ENCODE measurements at regions not wholly inside any gene's neighbourhood (a gene's known extent, or its start where the extent isn't known, plus 50 kb on each side); places are given as distances from the start of the nearest gene placed in this dataset.

GRCh38 chr16:80077696-80078095 lies 463.1 kb upstream of the DYNLRB2 start:
- Histone ChIP-seq H3K27me3 (no peaks in the 10 kb centered on the region), H3K4me3 (no peak overlapping the region), H3K27ac (no peak overlapping the region), H3K36me3 (no peaks in the 10 kb centered on the region), H3K4me1 (peaks cover 0 to 7% (median 2%) of the 10 kb centered on the region in 4 donors), H3K9me3 (no peaks in the 10 kb centered on the region)
- no peak for TF ChIP-seq POLR2A (IDR thresholded peaks at IDR 0.05)
- TF ChIP-seq, protein P1, sequence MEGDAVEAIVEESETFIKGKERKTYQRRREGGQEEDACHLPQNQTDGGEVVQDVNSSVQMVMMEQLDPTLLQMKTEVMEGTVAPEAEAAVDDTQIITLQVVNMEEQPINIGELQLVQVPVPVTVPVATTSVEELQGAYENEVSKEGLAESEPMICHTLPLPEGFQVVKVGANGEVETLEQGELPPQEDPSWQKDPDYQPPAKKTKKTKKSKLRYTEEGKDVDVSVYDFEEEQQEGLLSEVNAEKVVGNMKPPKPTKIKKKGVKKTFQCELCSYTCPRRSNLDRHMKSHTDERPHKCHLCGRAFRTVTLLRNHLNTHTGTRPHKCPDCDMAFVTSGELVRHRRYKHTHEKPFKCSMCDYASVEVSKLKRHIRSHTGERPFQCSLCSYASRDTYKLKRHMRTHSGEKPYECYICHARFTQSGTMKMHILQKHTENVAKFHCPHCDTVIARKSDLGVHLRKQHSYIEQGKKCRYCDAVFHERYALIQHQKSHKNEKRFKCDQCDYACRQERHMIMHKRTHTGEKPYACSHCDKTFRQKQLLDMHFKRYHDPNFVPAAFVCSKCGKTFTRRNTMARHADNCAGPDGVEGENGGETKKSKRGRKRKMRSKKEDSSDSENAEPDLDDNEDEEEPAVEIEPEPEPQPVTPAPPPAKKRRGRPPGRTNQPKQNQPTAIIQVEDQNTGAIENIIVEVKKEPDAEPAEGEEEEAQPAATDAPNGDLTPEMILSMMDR (IDR thresholded peaks at IDR 0.05): no peak
- no peak for DNase-seq

- no peaks in the 10 kb centered on the region for H3K9me3 ChIP-seq
- no peaks in the 10 kb centered on the region for H3K27me3 ChIP-seq
- H3K4me3 ChIP-seq: no peak overlapping the region
- H3K36me3 ChIP-seq: no peaks in the 10 kb centered on the region
- H3K4me1 ChIP-seq: no peaks in the 10 kb centered on the region
- no peak for DNase-seq
- no peak for TF ChIP-seq POLR2A (IDR thresholded peaks at IDR 0.05)
- TF ChIP-seq, protein P1 (IDR thresholded peaks at IDR 0.05): no peak
- no peak overlapping the region for H3K27ac ChIP-seq
Observed at GRCh38 chr16:80074329-80074728, 466.5 kb upstream of the DYNLRB2 start.

DNA sequence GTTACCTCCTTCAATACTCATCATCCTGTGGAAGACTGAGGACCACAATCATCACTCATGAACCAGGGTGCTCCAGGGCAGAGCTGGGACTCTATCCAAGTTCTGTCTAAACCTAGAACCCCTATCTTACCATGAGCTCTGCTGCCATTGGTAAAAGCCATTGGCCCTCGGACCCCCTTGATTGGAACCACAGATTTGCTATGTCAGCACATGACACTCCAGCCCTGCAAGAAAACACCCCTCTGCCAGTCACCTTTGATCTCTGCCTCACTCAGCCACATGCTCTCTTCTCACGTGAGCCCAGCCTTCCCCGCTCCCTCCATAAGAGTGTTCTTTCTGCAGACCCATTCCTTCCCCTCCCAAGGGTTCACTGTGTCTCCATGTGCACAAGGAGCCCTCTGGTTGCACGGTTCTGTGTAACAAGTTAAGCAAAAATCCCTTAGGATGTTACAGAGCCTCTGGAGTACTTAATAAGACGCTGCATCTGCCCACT lies 468.8 kb upstream of the DYNLRB2 start:
- H3K27ac ChIP-seq: no peak overlapping the region
- no peaks in the 10 kb centered on the region for H3K27me3 ChIP-seq
- H3K9me3 ChIP-seq: no peaks in the 10 kb centered on the region
- no peaks in the 10 kb centered on the region for H3K4me1 ChIP-seq
- no peak for DNase-seq
- H3K4me3 ChIP-seq: no peak overlapping the region
- no peaks in the 10 kb centered on the region for H3K36me3 ChIP-seq
- TF ChIP-seq POLR2A (IDR thresholded peaks at IDR 0.05): no peak
- TF ChIP-seq, protein P1 (IDR thresholded peaks at IDR 0.05): no peak

GRCh38 chr16:80066805-80067580 lies 466.5 kb upstream of the MAF start:
- DNase-seq: no peak

GRCh38 chr16:80065541-80065940 lies 465.0 kb upstream of the MAF start:
- no peak overlapping the region for H3K4me3 ChIP-seq
- H3K9me3 ChIP-seq: no peaks in the 10 kb centered on the region
- H3K27ac ChIP-seq: no peak overlapping the region
- TF ChIP-seq, protein P1 (IDR thresholded peaks at IDR 0.05): no peak
- TF ChIP-seq POLR2A (IDR thresholded peaks at IDR 0.05): no peak
- no peak for DNase-seq
- no peaks in the 10 kb centered on the region for H3K27me3 ChIP-seq
- no peaks in the 10 kb centered on the region for H3K36me3 ChIP-seq
- H3K4me1 ChIP-seq: no peaks in the 10 kb centered on the region

More at GRCh38 chr16:80066805-80067580, 466.5 kb upstream of the MAF start:
- Histone ChIP-seq H3K27me3 (no peaks in the 10 kb centered on the region), H3K9me3 (no peaks in the 10 kb centered on the region), H3K27ac (no peak overlapping the region), H3K4me1 (no peaks in the 10 kb centered on the region), H3K4me3 (no peak overlapping the region), H3K36me3 (no peaks in the 10 kb centered on the region)
- TF ChIP-seq, protein P1 (IDR thresholded peaks at IDR 0.05): no peak
- no peak for TF ChIP-seq POLR2A (IDR thresholded peaks at IDR 0.05)

Measured in Peyer's patch (tissue), 4 donors.